ENCODE measurements at regions not wholly inside any gene's neighbourhood (a gene's known extent, or its start where the extent isn't known, plus 50 kb on each side); places are given as distances from the start of the nearest gene placed in this dataset.
A peak's percentile ranks its signal among the peaks of the same experiment; 100 is the strongest.

GRCh38 chr6:44545224-44545623 is 157.7 kb downstream of the CDC5L start:
- Histone ChIP-seq H3K4me2 (ENCODE audit: low read depth, low read length, poor library complexity, severe bottlenecking) (no peak overlapping the region), H3K27ac (ENCODE audit: low read length) (no peak overlapping the region), H3K27me3 (ENCODE audit: low read length) (no peaks in the 10 kb centered on the region), H3K4me3 (ENCODE audit: low read length) (no peak overlapping the region), H3K9me3 (ENCODE audit: low read length) (no peaks in the 10 kb centered on the region), H2AFZ (ENCODE audit: low read length) (no peak overlapping the region), H3K4me1 (ENCODE audit: low read length) (no peaks in the 10 kb centered on the region), H3K9me2 (replicated peaks; ENCODE audit: insufficient read depth, low read length) (no peaks in the 10 kb centered on the region), H4K20me1 (ENCODE audit: insufficient read depth, low read depth, low read length) (no peaks in the 10 kb centered on the region), H3K79me2 (ENCODE audit: low read length) (no peaks in the 10 kb centered on the region), H3K9ac (ENCODE audit: low read length) (no peak overlapping the region), H3K36me3 (ENCODE audit: insufficient read depth, low read length) (no peaks in the 10 kb centered on the region)
- DNase-seq = no peak

- Histone ChIP-seq H2AFZ (ENCODE audit: low read length) (no peak overlapping the region), H3K4me3 (ENCODE audit: low read length) (no peak overlapping the region), H3K4me1 (ENCODE audit: low read length) (no peaks in the 10 kb centered on the region), H3K27ac (ENCODE audit: low read length) (no peak overlapping the region), H3K9me3 (ENCODE audit: low read length) (no peaks in the 10 kb centered on the region), H3K27me3 (ENCODE audit: low read length) (no peaks in the 10 kb centered on the region), H4K20me1 (ENCODE audit: insufficient read depth, low read depth, low read length) (no peaks in the 10 kb centered on the region), H3K9me2 (replicated peaks; ENCODE audit: insufficient read depth, low read length) (no peaks in the 10 kb centered on the region), H3K36me3 (ENCODE audit: insufficient read depth, low read length) (no peaks in the 10 kb centered on the region), H3K9ac (ENCODE audit: low read length) (no peak overlapping the region), H3K79me2 (ENCODE audit: low read length) (no peaks in the 10 kb centered on the region), H3K4me2 (ENCODE audit: low read depth, low read length, poor library complexity, severe bottlenecking) (no peak overlapping the region)
- DNase-seq = no peak
These were observed 160.8 kb downstream of the CDC5L start for GRCh38 chr6:44548319-44548718.

GRCh38 chr6:44549516-44549915 is 162.0 kb downstream of the CDC5L start:
- Histone ChIP-seq H2AFZ (ENCODE audit: low read length) (no peak overlapping the region), H3K79me2 (ENCODE audit: low read length) (no peaks in the 10 kb centered on the region), H3K4me1 (ENCODE audit: low read length) (no peaks in the 10 kb centered on the region), H3K4me3 (ENCODE audit: low read length) (no peak overlapping the region), H3K27ac (ENCODE audit: low read length) (no peak overlapping the region), H3K27me3 (ENCODE audit: low read length) (no peaks in the 10 kb centered on the region), H3K9ac (ENCODE audit: low read length) (no peak overlapping the region), H4K20me1 (ENCODE audit: insufficient read depth, low read depth, low read length) (no peaks in the 10 kb centered on the region), H3K36me3 (ENCODE audit: insufficient read depth, low read length) (no peaks in the 10 kb centered on the region), H3K9me2 (replicated peaks; ENCODE audit: insufficient read depth, low read length) (no peaks in the 10 kb centered on the region), H3K4me2 (ENCODE audit: low read depth, low read length, poor library complexity, severe bottlenecking) (no peak overlapping the region), H3K9me3 (ENCODE audit: low read length) (no peaks in the 10 kb centered on the region)
- DNase-seq = no peak

- no peaks in the 10 kb centered on the region for H3K36me3 ChIP-seq (ENCODE audit: insufficient read depth, low read length)
- no peak overlapping the region for H3K4me2 ChIP-seq (ENCODE audit: low read depth, low read length, poor library complexity, severe bottlenecking)
- H3K27ac ChIP-seq (ENCODE audit: low read length) = no peak overlapping the region
- no peaks in the 10 kb centered on the region for H3K79me2 ChIP-seq (ENCODE audit: low read length)
- no peak for DNase-seq
- H3K4me1 ChIP-seq (ENCODE audit: low read length) = no peaks in the 10 kb centered on the region
- H3K9me2 ChIP-seq (replicated peaks; ENCODE audit: insufficient read depth, low read length) = no peaks in the 10 kb centered on the region
- no peaks in the 10 kb centered on the region for H3K9me3 ChIP-seq (ENCODE audit: low read length)
- H3K9ac ChIP-seq (ENCODE audit: low read length) = no peak overlapping the region
- no peak overlapping the region for H3K4me3 ChIP-seq (ENCODE audit: low read length)
- no peak overlapping the region for H2AFZ ChIP-seq (ENCODE audit: low read length)
- H4K20me1 ChIP-seq (ENCODE audit: insufficient read depth, low read depth, low read length) = no peaks in the 10 kb centered on the region
- H3K27me3 ChIP-seq (ENCODE audit: low read length) = no peaks in the 10 kb centered on the region
These were observed 166.7 kb downstream of the CDC5L start for GRCh38 chr6:44554194-44554593.

GRCh38 chr6:44554861-44555260 is 167.4 kb downstream of the CDC5L start:
- no peak for DNase-seq
- Histone ChIP-seq H3K27ac (ENCODE audit: low read length) (no peak overlapping the region), H3K9ac (ENCODE audit: low read length) (no peak overlapping the region), H2AFZ (ENCODE audit: low read length) (no peak overlapping the region), H3K27me3 (ENCODE audit: low read length) (no peaks in the 10 kb centered on the region), H4K20me1 (ENCODE audit: insufficient read depth, low read depth, low read length) (no peaks in the 10 kb centered on the region), H3K9me3 (ENCODE audit: low read length) (no peaks in the 10 kb centered on the region), H3K79me2 (ENCODE audit: low read length) (no peaks in the 10 kb centered on the region), H3K4me1 (ENCODE audit: low read length) (no peaks in the 10 kb centered on the region), H3K36me3 (ENCODE audit: insufficient read depth, low read length) (no peaks in the 10 kb centered on the region), H3K9me2 (replicated peaks; ENCODE audit: insufficient read depth, low read length) (no peaks in the 10 kb centered on the region), H3K4me2 (ENCODE audit: low read depth, low read length, poor library complexity, severe bottlenecking) (no peak overlapping the region), H3K4me3 (ENCODE audit: low read length) (no peak overlapping the region)

GRCh38 chr6:44556046-44556445 is 168.5 kb downstream of the CDC5L start:
- DNase-seq = no peak
- no peaks in the 10 kb centered on the region for H3K9me3 ChIP-seq (ENCODE audit: low read length)
- no peaks in the 10 kb centered on the region for H3K79me2 ChIP-seq (ENCODE audit: low read length)
- H3K4me1 ChIP-seq (ENCODE audit: low read length) = no peaks in the 10 kb centered on the region
- H3K36me3 ChIP-seq (ENCODE audit: insufficient read depth, low read length) = no peaks in the 10 kb centered on the region
- H3K27ac ChIP-seq (ENCODE audit: low read length) = no peak overlapping the region
- H3K27me3 ChIP-seq (ENCODE audit: low read length) = no peaks in the 10 kb centered on the region
- no peak overlapping the region for H3K9ac ChIP-seq (ENCODE audit: low read length)
- H3K9me2 ChIP-seq (replicated peaks; ENCODE audit: insufficient read depth, low read length) = no peaks in the 10 kb centered on the region
- no peak overlapping the region for H2AFZ ChIP-seq (ENCODE audit: low read length)
- H3K4me3 ChIP-seq (ENCODE audit: low read length) = no peak overlapping the region
- H3K4me2 ChIP-seq (ENCODE audit: low read depth, low read length, poor library complexity, severe bottlenecking) = no peak overlapping the region
- H4K20me1 ChIP-seq (ENCODE audit: insufficient read depth, low read depth, low read length) = no peaks in the 10 kb centered on the region

- H3K4me3 ChIP-seq (ENCODE audit: low read length) = no peak overlapping the region
- no peaks in the 10 kb centered on the region for H3K36me3 ChIP-seq (ENCODE audit: insufficient read depth, low read length)
- no peak overlapping the region for H3K4me2 ChIP-seq (ENCODE audit: low read depth, low read length, poor library complexity, severe bottlenecking)
- H3K9ac ChIP-seq (ENCODE audit: low read length) = no peak overlapping the region
- H3K27ac ChIP-seq (ENCODE audit: low read length) = no peak overlapping the region
- DNase-seq = peak; percentile 42
- H2AFZ ChIP-seq (ENCODE audit: low read length) = no peak overlapping the region
- H3K4me1 ChIP-seq (ENCODE audit: low read length) = no peaks in the 10 kb centered on the region
- no peaks in the 10 kb centered on the region for H3K9me2 ChIP-seq (replicated peaks; ENCODE audit: insufficient read depth, low read length)
- H3K9me3 ChIP-seq (ENCODE audit: low read length) = no peaks in the 10 kb centered on the region
- no peaks in the 10 kb centered on the region for H4K20me1 ChIP-seq (ENCODE audit: insufficient read depth, low read depth, low read length)
- H3K79me2 ChIP-seq (ENCODE audit: low read length) = no peaks in the 10 kb centered on the region
- no peaks in the 10 kb centered on the region for H3K27me3 ChIP-seq (ENCODE audit: low read length)
These were observed 170.7 kb downstream of the CDC5L start for GRCh38 chr6:44558024-44558831.

- Histone ChIP-seq H3K4me2 (ENCODE audit: low read depth, low read length, poor library complexity, severe bottlenecking) (no peak overlapping the region), H2AFZ (ENCODE audit: low read length) (no peak overlapping the region), H3K27me3 (ENCODE audit: low read length) (no peaks in the 10 kb centered on the region), H3K36me3 (ENCODE audit: insufficient read depth, low read length) (no peaks in the 10 kb centered on the region), H3K27ac (ENCODE audit: low read length) (no peak overlapping the region), H3K4me3 (ENCODE audit: low read length) (no peak overlapping the region), H3K4me1 (ENCODE audit: low read length) (no peaks in the 10 kb centered on the region), H3K9me3 (ENCODE audit: low read length) (no peaks in the 10 kb centered on the region), H4K20me1 (ENCODE audit: insufficient read depth, low read depth, low read length) (no peaks in the 10 kb centered on the region), H3K9me2 (replicated peaks; ENCODE audit: insufficient read depth, low read length) (no peaks in the 10 kb centered on the region), H3K79me2 (ENCODE audit: low read length) (no peaks in the 10 kb centered on the region), H3K9ac (ENCODE audit: low read length) (no peak overlapping the region)
- DNase-seq = no peak
These were observed 171.3 kb downstream of the CDC5L start for GRCh38 chr6:44558832-44559251.
